Right lung (tissue), 2 donors: ENCODE measurements at regions not wholly inside any gene's neighbourhood (a gene's known extent, or its start where the extent isn't known, plus 50 kb on each side); places are given as distances from the start of the nearest gene placed in this dataset.

Source experiments
- DNase-seq, 2 donors: peaks; one replicate each; pipeline ENCODE4 v3.0.0-alpha.2; 2013

- peak; percentile 35 to 60 for DNase-seq
Observed at GRCh38 chr6:90403489-90404381, 107.1 kb upstream of the BACH2 start.

GRCh38 chr6:90402831-90403192, 106.2 kb upstream of the BACH2 start:
- DNase-seq = no peak

GRCh38 chr6:90401933-90402830, 105.5 kb upstream of the BACH2 start:
- DNase-seq = no peak

- DNase-seq = no peak
Observed at GRCh38 chr6:90399970-90400369, 103.3 kb upstream of the BACH2 start.

- no peak for DNase-seq
Observed at GRCh38 chr6:90397929-90398674, 101.5 kb upstream of the BACH2 start.

GRCh38 chr6:90397047-90397446, 100.4 kb upstream of the BACH2 start:
- DNase-seq = no peak

GRCh38 chr6:90393232-90393884, 96.7 kb upstream of the BACH2 start:
- DNase-seq = peak; percentile 47 to 66

- no peak for DNase-seq
Observed at GRCh38 chr6:90390379-90390778, 93.7 kb upstream of the BACH2 start.

GRCh38 chr6:90388395-90388794, 91.8 kb upstream of the BACH2 start:
- DNase-seq = no peak

- no peak for DNase-seq
Observed at GRCh38 chr6:90387826-90388225, 91.2 kb upstream of the BACH2 start.

GRCh38 chr6:90387383-90387775, 90.7 kb upstream of the BACH2 start:
- DNase-seq = no peak

GRCh38 chr6:90386399-90387382, 90.0 kb upstream of the BACH2 start:
- DNase-seq = no peak

GRCh38 chr6:90385759-90386313, 89.2 kb upstream of the BACH2 start:
- no peak for DNase-seq

- DNase-seq = no peak
Observed at GRCh38 chr6:90384720-90385119, 88.1 kb upstream of the BACH2 start.

GRCh38 chr6:90383196-90383822, 86.7 kb upstream of the BACH2 start:
- DNase-seq = no peak

- DNase-seq = no peak
Observed at GRCh38 chr6:90382760-90383159, 86.1 kb upstream of the BACH2 start.

- DNase-seq = peak; percentile 65 to 73
Observed at GRCh38 chr6:90375681-90376439, 79.2 kb upstream of the BACH2 start.

- no peak for DNase-seq
Observed at GRCh38 chr6:90374201-90374600, 77.6 kb upstream of the BACH2 start.

- no peak for DNase-seq
Observed at GRCh38 chr6:90372885-90373284, 76.2 kb upstream of the BACH2 start.
